ENCODE measurements at regions not wholly inside any gene's neighbourhood (a gene's known extent, or its start where the extent isn't known, plus 50 kb on each side); places are given as distances from the start of the nearest gene placed in this dataset.

GRCh38 chr3:17885986-17886385, 143.6 kb upstream of the TBC1D5 start:
- TF ChIP-seq CTBP2 (IDR thresholded peaks at IDR 0.05; ENCODE audit: borderline replicate concordance, insufficient read depth, insufficient read length, low read length) = no peak
- TF ChIP-seq EGR1 (IDR thresholded peaks at IDR 0.05; ENCODE audit: borderline replicate concordance, low read depth, low read length) = no peak
- TF ChIP-seq MAFK (IDR thresholded peaks at IDR 0.05; ENCODE audit: low read depth, low read length) = no peak
- TF ChIP-seq TAF1 (IDR thresholded peaks at IDR 0.05; ENCODE audit: low read depth, low read length) = no peak
- TF ChIP-seq BRCA1 (IDR thresholded peaks at IDR 0.05; ENCODE audit: low read depth, low read length) = no peak
- TF ChIP-seq KDM4A (IDR thresholded peaks at IDR 0.05; ENCODE audit: low read depth, low read length, severe bottlenecking) = no peak
- no peak for TF ChIP-seq SAP30 (IDR thresholded peaks at IDR 0.05; ENCODE audit: insufficient read depth, insufficient replicate concordance, low read length)
- no peak for TF ChIP-seq SP4 (IDR thresholded peaks at IDR 0.05; ENCODE audit: low read length)
- no peak for TF ChIP-seq HDAC2 (IDR thresholded peaks at IDR 0.05; ENCODE audit: borderline replicate concordance in 1 of 2, low read depth in 2 of 2, low read length in 2 of 2)
- H3K9ac ChIP-seq (replicated peaks in 1 of 4; ENCODE audit: extremely low read depth in 1 of 4, low read depth in 3 of 4, low read length in 3 of 4) = no peak overlapping the region
- peaks cover 1% of the 10 kb centered on the region; the same call in 1 of the 2 replicates for H3K23me2 ChIP-seq (ENCODE audit: low read depth, low read length)
- H3K14ac ChIP-seq (ENCODE audit: insufficient read length) = no peak overlapping the region
- H4K91ac ChIP-seq (replicated peaks; ENCODE audit: insufficient read length, low read length) = no peak overlapping the region
- H3K79me1 ChIP-seq (ENCODE audit: low read depth, low read length) = no peaks in the 10 kb centered on the region; the same call in 1 of the 2 replicates
- no peak overlapping the region for H3K4me2 ChIP-seq (ENCODE audit: insufficient read depth in 1 of 2, low read depth in 2 of 2, low read length in 2 of 2)
- H2BK5ac ChIP-seq (ENCODE audit: low read depth, low read length) = no peak overlapping the region
- H2BK15ac ChIP-seq (ENCODE audit: low read length) = no peak overlapping the region
- no peak overlapping the region for H4K8ac ChIP-seq (ENCODE audit: extremely low read depth, insufficient read depth, low read length)
- H3K4ac ChIP-seq (replicated peaks; ENCODE audit: insufficient read length, low read depth, low read length) = no peak overlapping the region
- no peak overlapping the region for H3K18ac ChIP-seq (ENCODE audit: extremely low read depth, low read length)
- ChIA-PET POLR2A (ENCODE audit: partially characterized antibody) (interaction anchor here (1.3 kb wide), 1 partner anchor 20 kb away, joined by 3 read pairs; no protein-coding TSS in a partner anchor), CTCF (ENCODE audit: partially characterized antibody) (interaction anchor here (0.7 to 2.5 kb wide), 3 partner anchors 8 to 242 kb away, joined by 3 to 9 read pairs (median 6); no protein-coding TSS in a partner anchor)
- no peak overlapping the region for H4K5ac ChIP-seq (ENCODE audit: insufficient read length, low read depth, low read length)
- no peak overlapping the region for H3K4me3 ChIP-seq (ENCODE audit: extremely low read depth in 1 of 4, insufficient read depth in 2 of 4, low read depth in 3 of 4, low read length in 4 of 4)
- H2BK120ac ChIP-seq (replicated peaks; ENCODE audit: low read depth, low read length) = no peak overlapping the region
- no peaks in the 10 kb centered on the region for H3K9me3 ChIP-seq (ENCODE audit: insufficient read depth in 2 of 2, low read depth in 1 of 2, low read length in 1 of 2)
- no peaks in the 10 kb centered on the region for H3K36me3 ChIP-seq (ENCODE audit: control insufficient read depth in 2 of 4, insufficient read depth in 4 of 4, low read length in 3 of 4)
- no peak overlapping the region for H2BK20ac ChIP-seq (ENCODE audit: low read length)
- H3K27ac ChIP-seq (ENCODE audit: low read depth, low read length) = no peak overlapping the region
- no peaks in the 10 kb centered on the region for H3K4me1 ChIP-seq (replicated peaks in 1 of 4; ENCODE audit: control insufficient read depth in 3 of 4, insufficient read depth in 4 of 4, low read length in 3 of 4)
- no peak overlapping the region for H2AK5ac ChIP-seq (ENCODE audit: low read depth, low read length)
- no peak overlapping the region for H2BK12ac ChIP-seq (ENCODE audit: low read depth, low read length)
- H3K27me3 ChIP-seq (replicated peaks in 1 of 4; ENCODE audit: control insufficient read depth in 3 of 4, extremely low read depth in 1 of 4, insufficient read depth in 3 of 4, low read length in 3 of 4) = no peaks in the 10 kb centered on the region
- no peak overlapping the region for H3K23ac ChIP-seq (ENCODE audit: insufficient read length)
- 98% methylated on average over 3 of the region's 3 CpGs; no CpG with 5 or more reads in 1 of the 2 experiments for WGBS, 2 experiments (ENCODE audit: extremely low coverage in 1 of 2, insufficient coverage in 1 of 2, insufficient read length in 1 of 2, insufficient replicate concordance in 2 of 2, low coverage in 1 of 2, low lambda C conversion rate in 2 of 2, missing lambda C conversion rate in 1 of 2)
- no peak for FAIRE-seq
- H2AFZ ChIP-seq (ENCODE audit: low read length) = no peak overlapping the region
- DNase-seq (ENCODE audit: low read depth in 1 of 2, low spot score in 2 of 2) = no peak
- H4K20me1 ChIP-seq (replicated peaks in 1 of 2; ENCODE audit: control insufficient read depth in 1 of 2, insufficient read depth in 2 of 2, low read length in 2 of 2) = no peaks in the 10 kb centered on the region
- H3K79me2 ChIP-seq (ENCODE audit: control insufficient read depth in 1 of 2, insufficient read depth in 2 of 2, low read length in 2 of 2) = no peaks in the 10 kb centered on the region
- no peak overlapping the region for H3K56ac ChIP-seq (replicated peaks; ENCODE audit: insufficient read length, low read depth, low read length)

Data from H1 (cell line).